SU-DHL-6 (cell line): ENCODE measurements at regions not wholly inside any gene's neighbourhood (a gene's known extent, or its start where the extent isn't known, plus 50 kb on each side); places are given as distances from the start of the nearest gene placed in this dataset.

ENCODE experiments used
- EZH2phosphoT487 ChIP-seq: fragments of 200-600 bp; sonication (generic), shearing (Covaris generic); conservative IDR thresholded peaks from 2 replicates; pipeline ENCODE4 v1.6.1; 2018; ENCODE audit warnings: mild to moderate bottlenecking, antibody characterized with exemption, low read length, moderate library complexity, mixed read lengths
- TF ChIP-seq, protein P1 (sequence below): fragments of 200-600 bp; sonication (generic); IDR thresholded peaks from one replicate; pipeline ENCODE4 v1.5.1; 2017; ENCODE audit warnings: antibody characterized with exemption, mild to moderate bottlenecking, low read length, moderate library complexity; ENCODE audit not compliant: insufficient read depth, poor library complexity, severe bottlenecking

GRCh38 chr11:45061641-45062040 lies 84.8 kb upstream of the PRDM11 start:
- TF ChIP-seq, protein P1, sequence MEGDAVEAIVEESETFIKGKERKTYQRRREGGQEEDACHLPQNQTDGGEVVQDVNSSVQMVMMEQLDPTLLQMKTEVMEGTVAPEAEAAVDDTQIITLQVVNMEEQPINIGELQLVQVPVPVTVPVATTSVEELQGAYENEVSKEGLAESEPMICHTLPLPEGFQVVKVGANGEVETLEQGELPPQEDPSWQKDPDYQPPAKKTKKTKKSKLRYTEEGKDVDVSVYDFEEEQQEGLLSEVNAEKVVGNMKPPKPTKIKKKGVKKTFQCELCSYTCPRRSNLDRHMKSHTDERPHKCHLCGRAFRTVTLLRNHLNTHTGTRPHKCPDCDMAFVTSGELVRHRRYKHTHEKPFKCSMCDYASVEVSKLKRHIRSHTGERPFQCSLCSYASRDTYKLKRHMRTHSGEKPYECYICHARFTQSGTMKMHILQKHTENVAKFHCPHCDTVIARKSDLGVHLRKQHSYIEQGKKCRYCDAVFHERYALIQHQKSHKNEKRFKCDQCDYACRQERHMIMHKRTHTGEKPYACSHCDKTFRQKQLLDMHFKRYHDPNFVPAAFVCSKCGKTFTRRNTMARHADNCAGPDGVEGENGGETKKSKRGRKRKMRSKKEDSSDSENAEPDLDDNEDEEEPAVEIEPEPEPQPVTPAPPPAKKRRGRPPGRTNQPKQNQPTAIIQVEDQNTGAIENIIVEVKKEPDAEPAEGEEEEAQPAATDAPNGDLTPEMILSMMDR: no peak
- TF ChIP-seq EZH2phosphoT487: no peak
